Breast epithelium (tissue), 4 donors: ENCODE measurements at regions not wholly inside any gene's neighbourhood (a gene's known extent, or its start where the extent isn't known, plus 50 kb on each side); places are given as distances from the start of the nearest gene placed in this dataset.

Experiments used
- DNase-seq, 2 donors: peaks; one replicate each; pipeline ENCODE4 v3.0.0-alpha.2; 2019; ENCODE audit warnings: low spot score in 2 of 2
- H3K27ac ChIP-seq, 2 donors: fragments of 200-600 bp; sonication (generic) in 1 of 2; one replicate each; pipeline ENCODE4 v1.5.1; 2016 to 2019; ENCODE audit warnings: mild to moderate bottlenecking in 1 of 2
- H3K27me3 ChIP-seq, 2 donors: fragments of 200-600 bp; sonication (generic) in 1 of 2; one replicate each; pipeline versions ENCODE4 v1.5.1 to v1.6.0; 2017 to 2019; ENCODE audit warnings: control low read depth in 1 of 2, mild to moderate bottlenecking in 1 of 2
- H3K36me3 ChIP-seq: fragments of 200-600 bp; one replicate; pipeline ENCODE4 v1.5.1; 2019
- H3K4me1 ChIP-seq, 2 donors: fragments of 200-600 bp; sonication (generic); one replicate each; pipeline ENCODE4 v1.5.1; 2016 to 2019; ENCODE audit warnings: control low read depth in 1 of 2
- H3K4me3 ChIP-seq, 3 donors: fragments of 200-600 bp; sonication (generic); 1 replicate in 2 of 3; 2 replicates in 1 of 3; pipeline ENCODE4 v1.5.1; 2016 to 2019; ENCODE audit warnings: mild to moderate bottlenecking in 3 of 3, moderate library complexity in 2 of 3
- H3K9me3 ChIP-seq, 2 donors: fragments of 200-600 bp; sonication (generic) in 1 of 2; one replicate each; pipeline ENCODE4 v1.5.1; 2016 to 2019; ENCODE audit warnings: control low read depth in 1 of 2
- CTCF ChIP-seq, 3 donors: fragments of 450-650 bp; IDR thresholded peaks; one replicate each; pipeline ENCODE4 v1.5.1; 2016 to 2017; ENCODE audit warnings: antibody characterized with exemption in 3 of 3, mild to moderate bottlenecking in 3 of 3, moderate library complexity in 3 of 3
- POLR2A ChIP-seq: fragments of 450-650 bp; IDR thresholded peaks from one replicate; pipeline ENCODE4 v1.6.1; 2016; ENCODE audit warnings: antibody characterized with exemption, mild to moderate bottlenecking, moderate library complexity
- POLR2AphosphoS5 ChIP-seq, 3 donors: sonication (generic); formaldehyde crosslinking; IDR thresholded peaks; one replicate each; pipeline ENCODE4 v1.6.1; 2017; ENCODE audit warnings: antibody characterized with exemption in 3 of 3
- intact Hi-C: fragments of 100-400 bp; cut with DNase I; formaldehyde crosslinking; loops from one replicate; pipeline ENCODE4 v1.15.1; 2023; ENCODE audit warnings: low total_unique reads

GRCh38 chr18:11249391-11249790, 100.0 kb upstream of the PIEZO2 start:
- TF ChIP-seq POLR2A = no peak
- TF ChIP-seq CTCF (IDR thresholded peaks at IDR 0.05) = no peak
- TF ChIP-seq POLR2AphosphoS5 (IDR thresholded peaks at IDR 0.05) = no peak
- intact Hi-C loops = no loop called here
- no peaks in the 10 kb centered on the region for H3K27me3 ChIP-seq

DNA sequence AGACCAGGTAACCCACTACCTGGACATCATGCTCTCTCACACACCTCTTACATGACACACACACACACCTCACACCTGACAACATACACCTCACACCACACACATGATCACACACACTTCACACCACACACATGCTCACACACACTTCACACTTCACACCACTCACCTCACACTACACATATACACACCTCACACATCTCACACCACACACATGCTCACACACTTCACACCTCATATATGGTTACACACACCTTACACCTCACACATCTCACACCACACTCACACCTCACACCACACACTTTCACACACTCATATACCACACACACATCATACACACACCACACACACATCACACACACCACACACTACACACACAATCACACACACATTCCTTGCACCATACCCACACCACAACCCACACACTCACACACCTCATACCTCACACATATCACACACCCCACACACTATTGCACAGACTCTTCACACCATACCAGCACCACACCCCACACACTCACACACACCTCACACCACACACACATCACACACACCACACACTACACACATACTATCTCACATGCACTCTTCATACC, 98.1 kb upstream of the PIEZO2 start:
- Histone ChIP-seq H3K36me3 (no peaks in the 10 kb centered on the region), H3K27ac (peak overlapping the region in 1 of 2 donors; percentile 48), H3K9me3 (no peaks in the 10 kb centered on the region), H3K4me1 (no peaks in the 10 kb centered on the region), H3K27me3 (no peaks in the 10 kb centered on the region), H3K4me3 (no peak overlapping the region)
- TF ChIP-seq POLR2AphosphoS5 (IDR thresholded peaks at IDR 0.05) (no peak), POLR2A (no peak), CTCF (IDR thresholded peaks at IDR 0.05) (no peak)
- intact Hi-C loops = no loop called here
- no peak for DNase-seq

More at GRCh38 chr18:11249391-11249790, 100.0 kb upstream of the PIEZO2 start:
- Histone ChIP-seq H3K9me3 (no peaks in the 10 kb centered on the region), H3K4me3 (no peak overlapping the region), H3K27ac (no peak overlapping the region), H3K36me3 (no peaks in the 10 kb centered on the region), H3K4me1 (no peaks in the 10 kb centered on the region)
- no peak for DNase-seq

DNA sequence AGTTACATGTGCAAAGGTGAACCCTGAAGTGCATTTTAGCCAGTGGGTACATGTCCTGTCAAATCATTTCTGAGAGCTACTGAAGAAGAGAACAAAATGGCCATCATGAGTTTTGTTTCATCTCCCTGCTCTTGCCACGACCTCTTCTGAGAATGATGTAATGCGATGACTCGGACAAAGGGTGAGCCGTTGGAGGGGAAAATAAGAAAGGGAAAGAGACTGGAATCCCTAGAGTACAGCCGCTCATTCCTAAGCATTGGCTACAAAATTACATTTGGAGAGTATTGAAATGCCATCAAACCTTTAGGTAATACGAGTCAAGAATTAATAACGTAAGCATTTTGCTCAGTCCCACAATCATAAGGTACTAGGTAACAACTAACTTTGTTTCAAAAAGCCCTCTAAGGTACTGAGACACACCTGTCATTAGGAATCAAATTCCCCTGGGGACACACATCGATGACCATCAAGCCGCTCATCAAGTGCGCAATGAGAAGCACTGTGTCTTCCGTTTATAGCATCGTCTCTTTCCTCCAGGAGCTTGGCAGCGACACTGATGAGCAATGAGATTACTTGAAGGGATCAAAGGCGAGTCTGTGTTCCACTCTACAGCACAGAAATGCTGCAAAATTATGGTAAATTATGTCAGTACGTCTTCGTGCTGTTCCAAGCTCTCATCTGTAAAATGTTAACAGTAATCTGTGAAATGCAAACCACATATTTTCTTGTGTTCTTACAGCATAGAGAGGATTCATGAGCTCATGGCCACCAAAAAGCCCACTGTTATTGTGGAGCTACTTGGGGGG, 97.3 kb upstream of the PIEZO2 start:
- Histone ChIP-seq H3K36me3 (no peaks in the 10 kb centered on the region), H3K27me3 (no peaks in the 10 kb centered on the region), H3K4me3 (no peak overlapping the region), H3K4me1 (no peaks in the 10 kb centered on the region), H3K27ac (peak overlapping the region in 1 of 2 donors; percentile 48), H3K9me3 (no peaks in the 10 kb centered on the region)
- TF ChIP-seq POLR2AphosphoS5 (IDR thresholded peaks at IDR 0.05) = no peak
- TF ChIP-seq POLR2A = no peak
- TF ChIP-seq CTCF (IDR thresholded peaks at IDR 0.05) = no peak
- no peak for DNase-seq
- intact Hi-C loops = no loop called here

DNA sequence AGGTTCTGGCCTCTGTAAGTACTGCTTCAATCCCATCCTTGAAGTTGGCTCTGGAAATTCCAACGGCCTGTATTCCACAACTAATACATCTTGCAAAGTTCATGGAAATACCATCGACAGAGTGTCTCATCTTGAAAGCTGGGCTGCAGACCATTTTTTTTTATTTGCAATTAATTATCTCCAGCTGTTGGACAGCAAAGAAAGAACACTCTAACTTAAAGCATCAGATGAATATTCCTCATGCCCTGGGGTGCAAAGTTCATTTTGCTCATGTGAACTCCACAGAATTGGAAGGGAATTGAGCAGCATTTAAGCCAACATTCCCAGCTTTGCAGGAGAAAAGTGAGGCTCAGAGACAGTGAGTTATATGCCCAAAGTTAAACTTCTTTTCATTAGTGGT, 96.5 kb upstream of the PIEZO2 start:
- Histone ChIP-seq H3K36me3 (no peaks in the 10 kb centered on the region), H3K27me3 (no peaks in the 10 kb centered on the region), H3K4me1 (no peaks in the 10 kb centered on the region), H3K27ac (peak overlapping the region in 1 of 2 donors; percentile 43), H3K9me3 (no peaks in the 10 kb centered on the region), H3K4me3 (no peak overlapping the region)
- TF ChIP-seq POLR2AphosphoS5 (IDR thresholded peaks at IDR 0.05) (no peak), CTCF (IDR thresholded peaks at IDR 0.05) (no peak), POLR2A (no peak)
- DNase-seq = no peak
- intact Hi-C loops = no loop called here

DNA sequence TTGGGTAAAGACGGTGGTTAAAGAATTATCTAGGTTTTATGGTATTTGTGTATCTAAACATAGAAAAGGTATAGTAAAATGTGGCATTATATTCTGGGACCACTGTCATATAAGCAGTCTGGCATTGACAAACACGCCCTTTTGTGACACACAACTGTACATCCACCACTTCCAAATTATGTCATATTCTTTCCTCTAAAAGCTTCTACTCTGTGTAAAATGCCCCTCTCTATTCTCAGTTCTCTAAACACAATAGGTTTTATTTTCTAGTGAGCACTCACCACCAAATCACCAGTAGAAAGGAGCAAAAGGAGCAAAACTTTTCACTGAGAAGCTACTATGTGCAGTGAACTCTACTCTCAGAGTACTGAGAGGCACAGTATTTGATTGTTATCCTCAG, 88.1 kb upstream of the PIEZO2 start:
- Histone ChIP-seq H3K27me3 (no peaks in the 10 kb centered on the region), H3K4me1 (no peaks in the 10 kb centered on the region), H3K9me3 (no peaks in the 10 kb centered on the region), H3K27ac (no peak overlapping the region), H3K36me3 (no peaks in the 10 kb centered on the region), H3K4me3 (no peak overlapping the region)
- no peak for DNase-seq
- TF ChIP-seq POLR2A (no peak), POLR2AphosphoS5 (IDR thresholded peaks at IDR 0.05) (no peak), CTCF (IDR thresholded peaks at IDR 0.05) (no peak)
- intact Hi-C loops = no loop called here
